ENCODE measurements at regions not wholly inside any gene's neighbourhood (a gene's known extent, or its start where the extent isn't known, plus 50 kb on each side); places are given as distances from the start of the nearest gene placed in this dataset.
"Not testable (repeated sequence)": the region's sequence is repeated elsewhere in the genome, so short reads cannot be mapped to it uniquely, and the experiment has no call there.

GRCh38 chr4:69344786-69345185 lies 64.5 kb downstream of the UGT2B28 start:
- peak in 1 of 4 donors; percentile 23 for ATAC-seq
- WGBS, 2 donors: 41 to 60% methylated on average over 1 to 3 of the region's 3 CpGs
- H3K27me3 ChIP-seq; DNase-seq; H3K27ac ChIP-seq; FAIRE-seq; H3K9me3 ChIP-seq; intact Hi-C loops (cut with DNase I); H3K4me1 ChIP-seq; H3K4me3 ChIP-seq; H3K36me3 ChIP-seq: not testable (repeated sequence)

- H3K4me1 ChIP-seq; H3K36me3 ChIP-seq; H3K27me3 ChIP-seq; H3K27ac ChIP-seq; intact Hi-C loops (cut with DNase I); ATAC-seq; H3K4me3 ChIP-seq; H3K9me3 ChIP-seq; FAIRE-seq: not testable (repeated sequence)
- WGBS, 2 donors: 76 to 83% methylated on average over 9 to 10 of the region's 10 CpGs
- peak in 1 of 6 donors; percentile 15 for DNase-seq
Observed at GRCh38 chr4:69348746-69349145, 68.5 kb downstream of the UGT2B28 start.

GRCh38 chr4:69360271-69360670 lies 80.0 kb downstream of the UGT2B28 start:
- WGBS, 2 donors: 19 to 33% methylated on average over 1 of the region's 1 CpG
- TF ChIP-seq CTCF (IDR thresholded peaks at IDR 0.05): no peak
- ATAC-seq: peak; percentile 77 to 94 (median 84)
- H3K27me3 ChIP-seq: no peaks in the 10 kb centered on the region
- DNase-seq: no peak
- intact Hi-C loops (cut with DNase I): no loop called here
- peaks cover 0 to 5% (median 0%) of the 10 kb centered on the region in 3 donors for H3K4me1 ChIP-seq
- H3K4me3 ChIP-seq: no peak overlapping the region
- no peak overlapping the region for H3K27ac ChIP-seq
- H3K36me3 ChIP-seq: no peaks in the 10 kb centered on the region
- H3K9me3 ChIP-seq: no peaks in the 10 kb centered on the region
- no peak for FAIRE-seq

GRCh38 chr4:69360768-69361167 lies 80.5 kb downstream of the UGT2B28 start:
- FAIRE-seq; H3K9me3 ChIP-seq; H3K4me3 ChIP-seq; H3K27ac ChIP-seq; H3K27me3 ChIP-seq; intact Hi-C loops (cut with DNase I); DNase-seq; H3K36me3 ChIP-seq; H3K4me1 ChIP-seq: not testable (repeated sequence)
- peak in 3 of 4 donors; percentile 22 to 50 (median 37) for ATAC-seq

- Histone ChIP-seq H3K4me1 (peaks cover 0 to 5% (median 0%) of the 10 kb centered on the region in 3 donors), H3K27ac (no peak overlapping the region), H3K9me3 (no peaks in the 10 kb centered on the region), H3K27me3 (no peaks in the 10 kb centered on the region), H3K4me3 (no peak overlapping the region), H3K36me3 (no peaks in the 10 kb centered on the region)
- no peak for DNase-seq
- 80 to 94% methylated on average over 3 of the region's 3 CpGs for WGBS, 2 donors
- FAIRE-seq: no peak
- no peak for TF ChIP-seq CTCF (IDR thresholded peaks at IDR 0.05)
- intact Hi-C loops (cut with DNase I): no loop called here
- ATAC-seq: no peak
Observed at GRCh38 chr4:69362351-69362750, 82.1 kb downstream of the UGT2B28 start.

- H3K27me3 ChIP-seq; H3K4me1 ChIP-seq; FAIRE-seq; H3K27ac ChIP-seq; ATAC-seq; H3K9me3 ChIP-seq; DNase-seq; H3K36me3 ChIP-seq; H3K4me3 ChIP-seq; intact Hi-C loops (cut with DNase I): not testable (repeated sequence)
- 58 to 70% methylated on average over 1 to 2 of the region's 2 CpGs for WGBS, 2 donors
Observed at GRCh38 chr4:69367664-69368063, 87.4 kb downstream of the UGT2B28 start.

GRCh38 chr4:69376450-69376849 lies 96.2 kb downstream of the UGT2B28 start:
- no peak overlapping the region for H3K27ac ChIP-seq
- H3K4me3 ChIP-seq: no peak overlapping the region
- ATAC-seq (no peak), DNase-seq (no peak), FAIRE-seq (no peak)
- intact Hi-C loops (cut with DNase I): no loop called here
- no peaks in the 10 kb centered on the region for H3K27me3 ChIP-seq
- H3K36me3 ChIP-seq: no peaks in the 10 kb centered on the region
- WGBS, 2 donors: 91 to 94% methylated on average over 12 of the region's 12 CpGs
- no peaks in the 10 kb centered on the region for H3K4me1 ChIP-seq
- no peaks in the 10 kb centered on the region for H3K9me3 ChIP-seq
- TF ChIP-seq CTCF (IDR thresholded peaks at IDR 0.05): no peak

Measured in pancreas (tissue), 10 donors.